Glutamatergic neuron (in vitro differentiated cells): ENCODE measurements at regions not wholly inside any gene's neighbourhood (a gene's known extent, or its start where the extent isn't known, plus 50 kb on each side); places are given as distances from the start of the nearest gene placed in this dataset.

Source experiments
- DNase-seq: peaks from one replicate; pipeline ENCODE4 v3.0.0; 2022
- H3K27ac Mint-ChIP-seq: one replicate; pipeline ENCODE4 v1.8.0; 2020; ENCODE audit warnings: mild to moderate bottlenecking, mixed read lengths, inconsistent platforms; ENCODE audit not compliant: unreplicated experiment
- H3K27me3 Mint-ChIP-seq: one replicate; pipeline ENCODE4 v1.8.0; 2020; ENCODE audit warnings: mild to moderate bottlenecking, moderate library complexity, mixed read lengths, inconsistent platforms; ENCODE audit not compliant: unreplicated experiment
- H3K36me3 Mint-ChIP-seq: one replicate; pipeline ENCODE4 v1.8.0; 2020; ENCODE audit warnings: mild to moderate bottlenecking, mixed read lengths, inconsistent platforms; ENCODE audit not compliant: unreplicated experiment
- H3K4me1 Mint-ChIP-seq: one replicate; pipeline ENCODE4 v1.8.0; 2020; ENCODE audit warnings: mild to moderate bottlenecking, low read depth, mixed read lengths, inconsistent platforms; ENCODE audit not compliant: unreplicated experiment
- H3K4me3 Mint-ChIP-seq: one replicate; pipeline ENCODE4 v1.8.0; 2020; ENCODE audit warnings: mild to moderate bottlenecking, mixed read lengths, inconsistent platforms; ENCODE audit not compliant: unreplicated experiment
- H3K9me3 Mint-ChIP-seq: one replicate; pipeline ENCODE4 v1.8.0; 2020; ENCODE audit warnings: mild to moderate bottlenecking, moderate library complexity, mixed read lengths, inconsistent platforms; ENCODE audit not compliant: unreplicated experiment
- TF ChIP-seq, protein P1 (sequence below): fragments of 200-600 bp; sonication (generic); IDR thresholded peaks from one replicate; pipeline ENCODE4 v1.5.0; 2021; ENCODE audit not compliant: partially characterized antibody, unreplicated experiment

DNA sequence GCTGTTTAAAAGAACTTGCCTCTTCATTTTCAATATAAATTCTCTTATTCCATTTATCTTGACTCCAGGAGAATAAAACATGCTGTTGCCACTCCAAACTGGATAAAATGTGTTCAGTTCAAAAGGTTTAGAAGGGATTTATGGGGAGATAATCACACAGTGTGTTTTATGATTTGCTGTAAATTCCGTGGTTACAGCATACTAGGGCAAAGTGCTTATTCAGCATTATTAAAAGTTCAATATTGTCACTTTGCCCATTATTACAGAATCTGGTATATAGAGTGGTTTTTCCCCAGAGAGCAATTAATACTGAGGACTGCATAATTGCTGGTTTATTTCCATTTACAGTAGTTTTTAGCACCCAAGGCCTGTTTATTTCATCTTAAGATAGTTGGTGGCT, 780.9 kb upstream of the RAG2 start:
- Mint-ChIP-seq H3K27ac (no peak overlapping the region), H3K27me3 (no peaks in the 10 kb centered on the region), H3K4me1 (no peaks in the 10 kb centered on the region)

GRCh38 chr11:37372667-37373066, 774.6 kb upstream of the RAG2 start:
- Mint-ChIP-seq H3K36me3 (no peaks in the 10 kb centered on the region), H3K4me1 (no peaks in the 10 kb centered on the region), H3K9me3 (peaks cover 1% of the 10 kb centered on the region), H3K27ac (no peak overlapping the region), H3K27me3 (no peaks in the 10 kb centered on the region), H3K4me3 (no peak overlapping the region)
- TF ChIP-seq, protein P1, sequence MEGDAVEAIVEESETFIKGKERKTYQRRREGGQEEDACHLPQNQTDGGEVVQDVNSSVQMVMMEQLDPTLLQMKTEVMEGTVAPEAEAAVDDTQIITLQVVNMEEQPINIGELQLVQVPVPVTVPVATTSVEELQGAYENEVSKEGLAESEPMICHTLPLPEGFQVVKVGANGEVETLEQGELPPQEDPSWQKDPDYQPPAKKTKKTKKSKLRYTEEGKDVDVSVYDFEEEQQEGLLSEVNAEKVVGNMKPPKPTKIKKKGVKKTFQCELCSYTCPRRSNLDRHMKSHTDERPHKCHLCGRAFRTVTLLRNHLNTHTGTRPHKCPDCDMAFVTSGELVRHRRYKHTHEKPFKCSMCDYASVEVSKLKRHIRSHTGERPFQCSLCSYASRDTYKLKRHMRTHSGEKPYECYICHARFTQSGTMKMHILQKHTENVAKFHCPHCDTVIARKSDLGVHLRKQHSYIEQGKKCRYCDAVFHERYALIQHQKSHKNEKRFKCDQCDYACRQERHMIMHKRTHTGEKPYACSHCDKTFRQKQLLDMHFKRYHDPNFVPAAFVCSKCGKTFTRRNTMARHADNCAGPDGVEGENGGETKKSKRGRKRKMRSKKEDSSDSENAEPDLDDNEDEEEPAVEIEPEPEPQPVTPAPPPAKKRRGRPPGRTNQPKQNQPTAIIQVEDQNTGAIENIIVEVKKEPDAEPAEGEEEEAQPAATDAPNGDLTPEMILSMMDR, result no peak
- no peak for DNase-seq

More for the DNA sequence above, 780.9 kb upstream of the RAG2 start:
- no peak for DNase-seq
- TF ChIP-seq, protein P1, result no peak
- H3K36me3 Mint-ChIP-seq, result no peaks in the 10 kb centered on the region
- H3K4me3 Mint-ChIP-seq, result no peak overlapping the region
- H3K9me3 Mint-ChIP-seq, result peaks cover 1% of the 10 kb centered on the region

DNA sequence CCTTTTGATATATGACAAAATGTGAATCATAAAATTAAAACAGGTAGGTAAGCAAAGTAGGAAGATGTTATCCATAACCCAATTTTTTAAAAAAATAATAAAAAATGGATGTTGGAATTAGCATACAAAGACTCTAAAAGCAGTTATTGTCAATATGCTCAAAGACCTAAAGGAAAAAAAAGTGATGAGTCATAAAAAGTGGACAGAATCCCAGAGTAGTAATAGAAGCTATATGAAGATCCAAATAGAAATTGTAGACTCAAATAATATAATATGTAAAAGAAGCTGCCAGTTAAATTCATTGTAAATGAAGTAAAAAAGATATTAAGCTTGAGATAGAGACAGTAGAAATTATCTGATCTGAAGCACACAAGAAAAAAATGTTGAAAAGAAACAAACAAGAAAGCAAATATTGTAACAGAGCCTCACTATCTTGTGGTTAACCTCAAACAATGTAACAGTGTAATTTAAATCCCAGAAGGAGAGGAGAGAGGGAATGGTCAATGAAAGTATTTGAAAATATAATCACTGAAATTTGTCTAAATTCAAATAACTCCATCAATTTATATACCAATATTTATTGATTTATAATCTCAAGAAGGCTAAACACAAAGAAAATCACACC, 773.4 kb upstream of the RAG2 start:
- H3K4me3 Mint-ChIP-seq, result no peak overlapping the region
- H3K4me1 Mint-ChIP-seq, result no peaks in the 10 kb centered on the region
- DNase-seq, result no peak
- peaks cover 1% of the 10 kb centered on the region for H3K9me3 Mint-ChIP-seq
- no peaks in the 10 kb centered on the region for H3K36me3 Mint-ChIP-seq
- TF ChIP-seq, protein P1, result no peak
- H3K27me3 Mint-ChIP-seq, result no peaks in the 10 kb centered on the region
- no peak overlapping the region for H3K27ac Mint-ChIP-seq

DNA sequence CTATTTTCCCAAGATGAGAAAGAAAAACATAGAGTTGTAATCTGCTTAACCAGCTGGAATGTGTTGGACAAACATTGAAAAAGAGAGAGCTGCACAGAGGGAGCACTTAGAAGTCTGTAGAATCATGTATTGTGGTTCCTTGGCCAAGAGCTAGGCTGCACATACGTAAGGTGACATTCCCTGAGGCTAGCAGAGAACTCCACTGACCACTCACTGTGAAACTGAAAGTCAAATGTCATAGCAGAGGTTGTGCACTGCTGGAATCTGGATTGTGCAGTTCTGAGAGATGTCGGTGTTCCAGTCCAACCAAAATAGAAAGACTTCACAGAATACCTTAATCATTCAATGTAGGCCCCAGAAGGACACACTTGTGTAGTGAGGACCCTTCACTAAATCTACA, 772.8 kb upstream of the RAG2 start:
- H3K9me3 Mint-ChIP-seq, result no peaks in the 10 kb centered on the region
- no peaks in the 10 kb centered on the region for H3K4me1 Mint-ChIP-seq
- DNase-seq, result no peak
- no peak overlapping the region for H3K27ac Mint-ChIP-seq
- no peaks in the 10 kb centered on the region for H3K27me3 Mint-ChIP-seq
- H3K4me3 Mint-ChIP-seq, result no peak overlapping the region
- H3K36me3 Mint-ChIP-seq, result no peaks in the 10 kb centered on the region
- TF ChIP-seq, protein P1, result no peak

GRCh38 chr11:37364246-37364839, 766.3 kb upstream of the RAG2 start:
- Mint-ChIP-seq H3K4me1 (no peaks in the 10 kb centered on the region), H3K27me3 (no peaks in the 10 kb centered on the region), H3K27ac (no peak overlapping the region), H3K36me3 (no peaks in the 10 kb centered on the region), H3K9me3 (peaks cover 2% of the 10 kb centered on the region), H3K4me3 (no peak overlapping the region)
- TF ChIP-seq, protein P1, result no peak
- DNase-seq, result no peak
